Naive thymus-derived CD4-positive, alpha-beta T cell (primary cell): ENCODE measurements at regions not wholly inside any gene's neighbourhood (a gene's known extent, or its start where the extent isn't known, plus 50 kb on each side); places are given as distances from the start of the nearest gene placed in this dataset.

Source experiments
- ATAC-seq: fragments of 150-1000 bp; cut with Tn5 transposase; 2 replicates; pipeline ENCODE4 v1.10.0; 2021; ENCODE audit warnings: mild to moderate bottlenecking, moderate library complexity
- CTCF ChIA-PET: fragments of 350-600 bp; sonication (Branson Sonifier 250); formaldehyde crosslinking; loops from one replicate; lab custom pipeline; 2021; ENCODE audit warnings: antibody characterized with exemption; lab: Charles Lee
- POLR2A ChIA-PET: fragments of 350-600 bp; sonication (Branson Sonifier 250); formaldehyde crosslinking; loops from one replicate; lab custom pipeline; 2021; ENCODE audit warnings: antibody characterized with exemption, inconsistent platforms; lab: Charles Lee
- DNase-seq, 9 donors: peaks; one replicate each; pipeline versions ENCODE4 v3.0.0 to v3.0.0-alpha.2; 2020 to 2022; ENCODE audit warnings: mixed read lengths in 1 of 9
- H3K27ac ChIP-seq: one replicate; pipeline ENCODE4 v1.7.0; 2013; ENCODE audit warnings: mild to moderate bottlenecking, low read depth, low read length, moderate library complexity
- H3K27me3 ChIP-seq, 2 donors: one replicate each; pipeline ENCODE4 v1.7.0; 2013; ENCODE audit warnings: low read length in 2 of 2, mild to moderate bottlenecking in 2 of 2, moderate library complexity in 2 of 2; ENCODE audit not compliant: control insufficient read depth in 2 of 2, insufficient read depth in 2 of 2
- H3K36me3 ChIP-seq, 3 experiments: 1 replicate in 2 of 3; 2 replicates in 1 of 3; pipeline ENCODE4 v1.7.0; 2013; ENCODE audit warnings: low read length in 3 of 3, mild to moderate bottlenecking in 3 of 3, moderate library complexity in 1 of 3; ENCODE audit not compliant: insufficient read depth in 3 of 3, control insufficient read depth in 2 of 3
- H3K4me1 ChIP-seq, 2 donors: one replicate each; pipeline ENCODE4 v1.7.0; 2013; ENCODE audit warnings: low read length in 2 of 2, mild to moderate bottlenecking in 2 of 2, moderate library complexity in 1 of 2; ENCODE audit not compliant: control insufficient read depth in 2 of 2, insufficient read depth in 2 of 2
- H3K4me3 ChIP-seq: 2 replicates; pipeline ENCODE4 v1.7.0; 2013; ENCODE audit warnings: mild to moderate bottlenecking, low read length
- H3K9me3 ChIP-seq, 3 experiments: 1 replicate in 2 of 3; 2 replicates in 1 of 3; pipeline ENCODE4 v1.7.0; 2013; ENCODE audit warnings: low read length in 3 of 3; ENCODE audit not compliant: control insufficient read depth in 2 of 3
- H3K27ac Mint-ChIP-seq, 9 donors: one replicate each; pipeline ENCODE4 v1.8.0; 2020 to 2022; ENCODE audit warnings: mixed read lengths in 9 of 9, mild to moderate bottlenecking in 8 of 9, moderate library complexity in 5 of 9, inconsistent platforms in 2 of 9
- H3K27me3 Mint-ChIP-seq, 5 donors: one replicate each; pipeline ENCODE4 v1.8.0; 2021 to 2022; ENCODE audit warnings: mixed read lengths in 5 of 5, mild to moderate bottlenecking in 1 of 5
- H3K36me3 Mint-ChIP-seq, 5 donors: one replicate each; pipeline ENCODE4 v1.8.0; 2020 to 2022; ENCODE audit warnings: mixed read lengths in 5 of 5, mild to moderate bottlenecking in 3 of 5, inconsistent platforms in 1 of 5
- H3K4me1 Mint-ChIP-seq, 7 donors: one replicate each; pipeline ENCODE4 v1.8.0; 2020 to 2022; ENCODE audit warnings: mixed read lengths in 7 of 7, mild to moderate bottlenecking in 3 of 7, inconsistent platforms in 1 of 7
- H3K4me3 Mint-ChIP-seq, 10 donors: one replicate each; pipeline ENCODE4 v1.8.0; 2020 to 2022; ENCODE audit warnings: mild to moderate bottlenecking in 10 of 10, mixed read lengths in 10 of 10, moderate library complexity in 6 of 10, inconsistent platforms in 2 of 10
- H3K9me3 Mint-ChIP-seq, 11 donors: one replicate each; pipeline ENCODE4 v1.8.0; 2020 to 2022; ENCODE audit warnings: mixed read lengths in 11 of 11, mild to moderate bottlenecking in 4 of 11, inconsistent platforms in 1 of 11, moderate library complexity in 1 of 11
- intact Hi-C, 2 donors: fragments of 100-400 bp; cut with micrococcal nuclease; formaldehyde crosslinking; loops; one replicate each; pipeline ENCODE4 v1.15.1; 2023

GRCh38 chrX:39771089-39771488 lies 326.7 kb downstream of the BCOR start:
- no peaks in the 10 kb centered on the region for H3K36me3 ChIP-seq
- Mint-ChIP-seq H3K27ac (peak overlapping the region; percentile 59 to 98 (median 92)), H3K27me3 (no peaks in the 10 kb centered on the region), H3K4me3 (peak overlapping the region in 2 of 10 donors; percentile 70 to 80), H3K9me3 (peaks cover 0 to 2% (median 0%) of the 10 kb centered on the region in 11 donors), H3K36me3 (peaks cover 0 to 3% (median 0%) of the 10 kb centered on the region in 5 donors), H3K4me1 (peaks cover 20 to 56% (median 48%) of the 10 kb centered on the region in 7 donors)
- H3K27me3 ChIP-seq, result no peaks in the 10 kb centered on the region
- DNase-seq, result no peak
- H3K27ac ChIP-seq, result peak overlapping the region; percentile 35
- H3K4me3 ChIP-seq, result no peak overlapping the region
- no peak for ATAC-seq
- CTCF ChIA-PET, result no interaction called here
- intact Hi-C loops, result loop anchor here (5.0 to 10.0 kb wide), 5 partner anchors 39 to 966 kb away; partner anchors contain the start of genes BCOR (in 2 of the 2) and MID1IP1 (in 2 of the 2)
- POLR2A ChIA-PET, result no interaction called here
- peaks cover 34 to 37% of the 10 kb centered on the region in 2 donors for H3K4me1 ChIP-seq
- H3K9me3 ChIP-seq, result no peaks in the 10 kb centered on the region

GRCh38 chrX:39772057-39772832 lies 325.5 kb downstream of the BCOR start:
- Mint-ChIP-seq H3K4me1 (peaks cover 20 to 50% (median 43%) of the 10 kb centered on the region in 7 donors), H3K36me3 (peaks cover 0 to 3% (median 0%) of the 10 kb centered on the region in 5 donors), H3K9me3 (peaks cover 0 to 2% (median 0%) of the 10 kb centered on the region in 11 donors), H3K4me3 (peak overlapping the region; percentile 43 to 80 (median 74)), H3K27ac (peak overlapping the region; percentile 86 to 98 (median 94)), H3K27me3 (no peaks in the 10 kb centered on the region)
- ATAC-seq (peak; percentile 63), DNase-seq (peak in 6 of 9 donors; percentile 18 to 52 (median 30))
- ChIA-PET POLR2A (interaction anchor here (0.6 to 1.3 kb wide), 4 partner anchors 83 to 955 kb away, joined by 3 to 5 read pairs (median 4); partner anchors contain the start of gene BCOR), CTCF (no interaction called here)
- Histone ChIP-seq H3K36me3 (no peaks in the 10 kb centered on the region), H3K9me3 (no peaks in the 10 kb centered on the region), H3K27me3 (no peaks in the 10 kb centered on the region), H3K27ac (peak overlapping the region; percentile 43), H3K4me3 (peak overlapping the region; percentile 17), H3K4me1 (peaks cover 26 to 32% of the 10 kb centered on the region in 2 donors)
- intact Hi-C loops, result loop anchor here (5.0 to 10.0 kb wide), 5 partner anchors 40 to 967 kb away; partner anchors contain the start of genes BCOR (in 2 of the 2) and MID1IP1 (in 2 of the 2)

GRCh38 chrX:39773150-39773549 lies 324.6 kb downstream of the BCOR start:
- Histone ChIP-seq H3K27ac (peak overlapping the region; percentile 43), H3K9me3 (no peaks in the 10 kb centered on the region), H3K27me3 (no peaks in the 10 kb centered on the region), H3K36me3 (no peaks in the 10 kb centered on the region), H3K4me3 (no peak overlapping the region), H3K4me1 (peaks cover 26 to 32% of the 10 kb centered on the region in 2 donors)
- intact Hi-C loops, result loop anchor here (5.0 to 10.0 kb wide), 5 partner anchors 39 to 968 kb away; partner anchors contain the start of genes BCOR (in 2 of the 2) and MID1IP1 (in 2 of the 2)
- peaks cover 0 to 2% (median 0%) of the 10 kb centered on the region in 11 donors for H3K9me3 Mint-ChIP-seq
- no peak for DNase-seq
- H3K27ac Mint-ChIP-seq, result peak overlapping the region; percentile 28 to 98 (median 92)
- ATAC-seq, result no peak
- peak overlapping the region in 7 of 10 donors; percentile 8 to 79 (median 45) for H3K4me3 Mint-ChIP-seq
- ChIA-PET POLR2A (interaction anchor here (0.8 to 1.3 kb wide), 3 partner anchors 82 to 956 kb away, joined by 3 to 5 read pairs (median 3); no protein-coding TSS in a partner anchor), CTCF (interaction anchor here (0.7 kb wide), 1 partner anchor 62 kb away, joined by 3 read pairs; no protein-coding TSS in a partner anchor)
- H3K27me3 Mint-ChIP-seq, result no peaks in the 10 kb centered on the region
- H3K4me1 Mint-ChIP-seq, result peaks cover 22 to 56% (median 48%) of the 10 kb centered on the region in 7 donors
- H3K36me3 Mint-ChIP-seq, result peaks cover 0 to 3% (median 0%) of the 10 kb centered on the region in 5 donors

GRCh38 chrX:39773923-39774773 lies 323.6 kb downstream of the BCOR start:
- Histone ChIP-seq H3K36me3 (no peaks in the 10 kb centered on the region), H3K27me3 (no peaks in the 10 kb centered on the region), H3K4me1 (peaks cover 26 to 32% of the 10 kb centered on the region in 2 donors), H3K9me3 (no peaks in the 10 kb centered on the region), H3K27ac (peak overlapping the region; percentile 58), H3K4me3 (peak overlapping the region; percentile 24)
- Mint-ChIP-seq H3K4me1 (peaks cover 21 to 56% (median 48%) of the 10 kb centered on the region in 7 donors), H3K4me3 (peak overlapping the region; percentile 73 to 94 (median 86)), H3K27ac (peak overlapping the region; percentile 79 to 99 (median 97)), H3K9me3 (peaks cover 0 to 3% (median 0%) of the 10 kb centered on the region in 11 donors), H3K27me3 (no peaks in the 10 kb centered on the region), H3K36me3 (peaks cover 0 to 3% (median 0%) of the 10 kb centered on the region in 5 donors)
- DNase-seq (peak in 7 of 9 donors; percentile 31 to 55 (median 52)), ATAC-seq (peak; percentile 55)
- ChIA-PET POLR2A (interaction anchor here (0.5 to 1.6 kb wide), 13 partner anchors 8 to 1498 kb away, joined by 3 to 9 read pairs (median 3); no protein-coding TSS in a partner anchor), CTCF (interaction anchor here (0.5 to 1.2 kb wide), 4 partner anchors 10 to 1105 kb away, joined by 3 to 5 read pairs (median 4); no protein-coding TSS in a partner anchor)
- intact Hi-C loops, result loop anchor here (1.0 to 10.0 kb wide), 7 partner anchors 8 to 969 kb away; partner anchors contain the start of genes BCOR (in 2 of the 2) and MID1IP1 (in 2 of the 2)

GRCh38 chrX:39774774-39775328 lies 322.9 kb downstream of the BCOR start:
- Histone ChIP-seq H3K27ac (peak overlapping the region; percentile 58), H3K9me3 (peaks cover 0 to 3% (median 0%) of the 10 kb centered on the region in 3 experiments), H3K36me3 (no peaks in the 10 kb centered on the region), H3K27me3 (no peaks in the 10 kb centered on the region), H3K4me1 (peaks cover 26 to 32% of the 10 kb centered on the region in 2 donors), H3K4me3 (peak overlapping the region; percentile 24)
- Mint-ChIP-seq H3K27me3 (no peaks in the 10 kb centered on the region), H3K9me3 (peaks cover 0 to 10% (median 0%) of the 10 kb centered on the region in 11 donors), H3K4me1 (peaks cover 21 to 56% (median 48%) of the 10 kb centered on the region in 7 donors), H3K27ac (peak overlapping the region; percentile 79 to 99 (median 97)), H3K36me3 (peaks cover 0 to 3% (median 0%) of the 10 kb centered on the region in 5 donors), H3K4me3 (peak overlapping the region; percentile 73 to 94 (median 86))
- ATAC-seq (no peak), DNase-seq (no peak)
- ChIA-PET CTCF (interaction anchor here (0.6 to 1.2 kb wide), 2 partner anchors 9 to 1104 kb away, joined by 3 to 5 read pairs; no protein-coding TSS in a partner anchor), POLR2A (interaction anchor here (0.6 to 1.6 kb wide), 12 partner anchors 9 to 963 kb away, joined by 3 to 9 read pairs (median 3); no protein-coding TSS in a partner anchor)
- intact Hi-C loops, result loop anchor here (1.0 to 10.0 kb wide), 7 partner anchors 9 to 970 kb away; partner anchors contain the start of genes BCOR (in 2 of the 2) and MID1IP1 (in 2 of the 2)
